Neural cell (in vitro differentiated cells): ENCODE measurements at regions not wholly inside any gene's neighbourhood (a gene's known extent, or its start where the extent isn't known, plus 50 kb on each side); places are given as distances from the start of the nearest gene placed in this dataset.

Experiments used
- EP300 ChIP-seq: fragments of 450-650 bp; conservative IDR thresholded peaks from 2 replicates; pipeline ENCODE4 v1.6.1; 2014; ENCODE audit warnings: antibody characterized with exemption, mild to moderate bottlenecking, moderate library complexity; ENCODE audit not compliant: poor library complexity, severe bottlenecking
- EZH2 ChIP-seq: fragments of 200-600, 300-800 bp; shearing (Covaris generic), sonication (generic); IDR thresholded peaks from 2 replicates; pipeline ENCODE4 v1.6.1; 2014; ENCODE audit warnings: antibody characterized with exemption, low read length, borderline replicate concordance, mild to moderate bottlenecking; ENCODE audit not compliant: insufficient read depth, poor library complexity, severe bottlenecking
- MXI1 ChIP-seq: fragments of 450-650 bp; conservative IDR thresholded peaks from 2 replicates; pipeline ENCODE4 v1.6.1; 2014; ENCODE audit warnings: antibody characterized with exemption, mild to moderate bottlenecking; ENCODE audit not compliant: poor library complexity, severe bottlenecking
- POLR2AphosphoS5 ChIP-seq: IDR thresholded peaks from 2 replicates; pipeline ENCODE4 v1.6.1; 2012
- RAD21 ChIP-seq: fragments of 450-650 bp; conservative IDR thresholded peaks from 2 replicates; pipeline ENCODE4 v1.6.1; 2014; ENCODE audit warnings: antibody characterized with exemption, mild to moderate bottlenecking, moderate library complexity
- TAF1 ChIP-seq: IDR thresholded peaks from 2 replicates; pipeline ENCODE4 v1.6.1; 2012; ENCODE audit warnings: low read depth
- TF ChIP-seq, protein P1 (sequence below): fragments of 450-650 bp; IDR thresholded peaks from 2 replicates; pipeline ENCODE4 v1.5.1; 2014; ENCODE audit warnings: antibody characterized with exemption, mild to moderate bottlenecking, moderate library complexity; ENCODE audit not compliant: poor library complexity, severe bottlenecking
- TF ChIP-seq, protein P2 (sequence below): IDR thresholded peaks from 2 replicates; pipeline ENCODE4 v1.6.1; 2012; ENCODE audit warnings: borderline replicate concordance

DNA sequence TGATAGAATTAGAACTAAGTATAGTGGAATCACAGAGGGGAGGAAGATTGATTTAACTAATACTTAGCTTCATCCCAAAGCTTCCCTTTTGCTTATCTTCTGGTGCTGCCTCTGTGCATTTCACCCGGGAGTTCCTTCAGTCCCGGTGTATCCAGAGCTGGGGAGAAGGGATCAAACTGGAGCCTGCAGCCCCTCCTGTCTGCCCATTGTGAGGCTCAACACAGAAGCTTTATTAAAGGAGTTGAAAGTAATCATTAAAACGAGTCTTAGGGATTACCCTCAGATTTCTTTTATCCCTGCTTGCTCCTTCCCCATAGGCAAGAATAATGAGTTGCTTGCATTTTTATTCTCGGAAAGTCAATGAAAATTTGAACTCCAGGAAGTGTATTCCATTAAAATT lies 739.7 kb upstream of the DDX18 start:
- TF ChIP-seq, protein P1, sequence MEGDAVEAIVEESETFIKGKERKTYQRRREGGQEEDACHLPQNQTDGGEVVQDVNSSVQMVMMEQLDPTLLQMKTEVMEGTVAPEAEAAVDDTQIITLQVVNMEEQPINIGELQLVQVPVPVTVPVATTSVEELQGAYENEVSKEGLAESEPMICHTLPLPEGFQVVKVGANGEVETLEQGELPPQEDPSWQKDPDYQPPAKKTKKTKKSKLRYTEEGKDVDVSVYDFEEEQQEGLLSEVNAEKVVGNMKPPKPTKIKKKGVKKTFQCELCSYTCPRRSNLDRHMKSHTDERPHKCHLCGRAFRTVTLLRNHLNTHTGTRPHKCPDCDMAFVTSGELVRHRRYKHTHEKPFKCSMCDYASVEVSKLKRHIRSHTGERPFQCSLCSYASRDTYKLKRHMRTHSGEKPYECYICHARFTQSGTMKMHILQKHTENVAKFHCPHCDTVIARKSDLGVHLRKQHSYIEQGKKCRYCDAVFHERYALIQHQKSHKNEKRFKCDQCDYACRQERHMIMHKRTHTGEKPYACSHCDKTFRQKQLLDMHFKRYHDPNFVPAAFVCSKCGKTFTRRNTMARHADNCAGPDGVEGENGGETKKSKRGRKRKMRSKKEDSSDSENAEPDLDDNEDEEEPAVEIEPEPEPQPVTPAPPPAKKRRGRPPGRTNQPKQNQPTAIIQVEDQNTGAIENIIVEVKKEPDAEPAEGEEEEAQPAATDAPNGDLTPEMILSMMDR: no peak
- TF ChIP-seq TAF1 (no peak), POLR2AphosphoS5 (no peak), EZH2 (no peak), MXI1 (no peak), EP300 (no peak), RAD21 (no peak)
- TF ChIP-seq, protein P2, sequence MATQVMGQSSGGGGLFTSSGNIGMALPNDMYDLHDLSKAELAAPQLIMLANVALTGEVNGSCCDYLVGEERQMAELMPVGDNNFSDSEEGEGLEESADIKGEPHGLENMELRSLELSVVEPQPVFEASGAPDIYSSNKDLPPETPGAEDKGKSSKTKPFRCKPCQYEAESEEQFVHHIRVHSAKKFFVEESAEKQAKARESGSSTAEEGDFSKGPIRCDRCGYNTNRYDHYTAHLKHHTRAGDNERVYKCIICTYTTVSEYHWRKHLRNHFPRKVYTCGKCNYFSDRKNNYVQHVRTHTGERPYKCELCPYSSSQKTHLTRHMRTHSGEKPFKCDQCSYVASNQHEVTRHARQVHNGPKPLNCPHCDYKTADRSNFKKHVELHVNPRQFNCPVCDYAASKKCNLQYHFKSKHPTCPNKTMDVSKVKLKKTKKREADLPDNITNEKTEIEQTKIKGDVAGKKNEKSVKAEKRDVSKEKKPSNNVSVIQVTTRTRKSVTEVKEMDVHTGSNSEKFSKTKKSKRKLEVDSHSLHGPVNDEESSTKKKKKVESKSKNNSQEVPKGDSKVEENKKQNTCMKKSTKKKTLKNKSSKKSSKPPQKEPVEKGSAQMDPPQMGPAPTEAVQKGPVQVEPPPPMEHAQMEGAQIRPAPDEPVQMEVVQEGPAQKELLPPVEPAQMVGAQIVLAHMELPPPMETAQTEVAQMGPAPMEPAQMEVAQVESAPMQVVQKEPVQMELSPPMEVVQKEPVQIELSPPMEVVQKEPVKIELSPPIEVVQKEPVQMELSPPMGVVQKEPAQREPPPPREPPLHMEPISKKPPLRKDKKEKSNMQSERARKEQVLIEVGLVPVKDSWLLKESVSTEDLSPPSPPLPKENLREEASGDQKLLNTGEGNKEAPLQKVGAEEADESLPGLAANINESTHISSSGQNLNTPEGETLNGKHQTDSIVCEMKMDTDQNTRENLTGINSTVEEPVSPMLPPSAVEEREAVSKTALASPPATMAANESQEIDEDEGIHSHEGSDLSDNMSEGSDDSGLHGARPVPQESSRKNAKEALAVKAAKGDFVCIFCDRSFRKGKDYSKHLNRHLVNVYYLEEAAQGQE: no peak
